IMR-90 (cell line): ENCODE measurements at regions not wholly inside any gene's neighbourhood (a gene's known extent, or its start where the extent isn't known, plus 50 kb on each side); places are given as distances from the start of the nearest gene placed in this dataset.

Source experiments
- ATAC-seq: fragments of 200-7000 bp; cut with Tn5 transposase; 2 replicates; pipeline ENCODE4 v1.9.1; 2020; ENCODE audit warnings: low read depth, mild to moderate bottlenecking, moderate library complexity
- BruUV-seq: library from RNA; stranded (reverse); fragments of 400-500 nt; replicated peaks from 2 replicates; lab custom pipeline; 2021; lab: Mats Ljungman, UMichigan
- CTCF ChIA-PET: fragments of 300-600 bp; formaldehyde crosslinking; extraction: SDS; loops from one replicate; lab custom pipeline; 2021; ENCODE audit warnings: antibody characterized with exemption; lab: Yijun Ruan, JAX
- POLR2A ChIA-PET: fragments of 300-600 bp; sonication (Branson Sonifier 250); formaldehyde crosslinking; loops from one replicate; lab custom pipeline; 2022; ENCODE audit warnings: antibody characterized with exemption; ENCODE audit not compliant: unreplicated experiment; lab: Charles Lee
- DNase-seq: peaks from one replicate; pipeline ENCODE4 v3.0.0; 2013
- H2AFZ ChIP-seq: replicated peaks from 2 replicates; pipeline ENCODE3; 2013; ENCODE audit warnings: low read length, mild to moderate bottlenecking; ENCODE audit not compliant: poor library complexity
- H2AK5ac ChIP-seq: 2 replicates; pipeline ENCODE4 v1.6.1; 2013; ENCODE audit warnings: low read depth, low read length, inconsistent platforms
- H2AK9ac ChIP-seq: replicated peaks from 2 replicates; pipeline ENCODE3; 2013; ENCODE audit warnings: mild to moderate bottlenecking, low read depth, low read length, moderate library complexity; ENCODE audit not compliant: poor library complexity
- H2BK120ac ChIP-seq: 2 replicates; pipeline ENCODE4 v1.6.1; 2013; ENCODE audit warnings: low read depth, low read length, inconsistent platforms
- H2BK15ac ChIP-seq: 3 replicates; pipeline ENCODE4 v1.6.1; 2013; ENCODE audit warnings: low read depth, low read length, inconsistent platforms
- H2BK20ac ChIP-seq: 2 replicates; pipeline ENCODE4 v1.6.1; 2013; ENCODE audit warnings: low read depth, mild to moderate bottlenecking, inconsistent platforms, low read length, moderate library complexity
- H2BK5ac ChIP-seq: 2 replicates; pipeline ENCODE4 v1.6.1; 2013; ENCODE audit warnings: mild to moderate bottlenecking, low read depth, low read length, inconsistent platforms; ENCODE audit not compliant: poor library complexity, severe bottlenecking
- H3K14ac ChIP-seq: replicated peaks from 2 replicates; pipeline ENCODE4 v1.6.1; 2013; ENCODE audit warnings: low read depth, low read length, inconsistent platforms
- H3K18ac ChIP-seq: 2 replicates; pipeline ENCODE4 v1.6.1; 2013; ENCODE audit warnings: low read depth, low read length, control low read depth
- H3K23ac ChIP-seq: 2 replicates; pipeline ENCODE4 v1.6.1; 2013; ENCODE audit warnings: low read depth, low read length, inconsistent platforms
- H3K27ac ChIP-seq: 2 replicates; pipeline ENCODE4 v1.5.1; 2013; ENCODE audit warnings: mild to moderate bottlenecking, control low read depth, low read length; ENCODE audit not compliant: insufficient read depth
- H3K27me3 ChIP-seq: 2 replicates; pipeline ENCODE4 v1.6.1; 2013; ENCODE audit warnings: low read length; ENCODE audit not compliant: control insufficient read depth, insufficient read depth
- H3K36me3 ChIP-seq: 2 replicates; pipeline ENCODE4 v1.6.1; 2013; ENCODE audit warnings: low read length, mixed read lengths; ENCODE audit not compliant: control insufficient read depth, insufficient read depth
- H3K4ac ChIP-seq: 2 replicates; pipeline ENCODE4 v1.6.1; 2013; ENCODE audit warnings: low read depth, low read length, inconsistent platforms
- H3K4me1 ChIP-seq: 2 replicates; pipeline ENCODE4 v1.6.1; 2013; ENCODE audit warnings: low read length, mixed read lengths; ENCODE audit not compliant: control insufficient read depth, insufficient read depth
- H3K4me2 ChIP-seq: 2 replicates; pipeline ENCODE4 v1.6.1; 2013; ENCODE audit warnings: low read depth, mild to moderate bottlenecking, control low read depth, low read length, moderate library complexity
- H3K4me3 ChIP-seq: 2 replicates; pipeline ENCODE4 v1.5.1; 2013; ENCODE audit warnings: low read depth, mild to moderate bottlenecking, control low read depth, low read length, moderate library complexity; ENCODE audit not compliant: insufficient read depth
- H3K56ac ChIP-seq: 2 replicates; pipeline ENCODE4 v1.6.1; 2013; ENCODE audit warnings: low read length, inconsistent platforms; ENCODE audit not compliant: insufficient read depth; ENCODE audit errors: extremely low read depth
- H3K79me1 ChIP-seq, 2 experiments: 2 replicates each; pipeline ENCODE4 v1.6.1; 2013; ENCODE audit warnings: low read length in 2 of 2, inconsistent platforms in 1 of 2, low read depth in 1 of 2
- H3K9ac ChIP-seq: 2 replicates; pipeline ENCODE4 v1.6.1; 2013; ENCODE audit warnings: low read depth, low read length, control low read depth
- H3K9me1 ChIP-seq: 2 replicates; pipeline ENCODE4 v1.6.1; 2013; ENCODE audit warnings: low read length, inconsistent platforms; ENCODE audit not compliant: insufficient read depth
- H3K9me3 ChIP-seq: 2 replicates; pipeline ENCODE4 v1.6.1; 2013; ENCODE audit warnings: low read length; ENCODE audit not compliant: control insufficient read depth, insufficient read depth
- H4K20me1 ChIP-seq: 2 replicates; pipeline ENCODE4 v1.6.1; 2013; ENCODE audit warnings: low read length, inconsistent platforms; ENCODE audit not compliant: insufficient read depth
- H4K5ac ChIP-seq: 2 replicates; pipeline ENCODE4 v1.6.1; 2013; ENCODE audit warnings: mild to moderate bottlenecking, low read depth, low read length, control low read depth
- H4K8ac ChIP-seq, 2 experiments: 2 replicates each; pipeline ENCODE4 v1.6.1; 2013; ENCODE audit warnings: low read depth in 2 of 2, low read length in 2 of 2, control low read depth in 1 of 2, inconsistent platforms in 1 of 2
- H4K91ac ChIP-seq: 2 replicates; pipeline ENCODE4 v1.6.1; 2013; ENCODE audit warnings: low read depth, low read length, inconsistent platforms; ENCODE audit not compliant: insufficient read depth
- CEBPB ChIP-seq: IDR thresholded peaks from 2 replicates; pipeline ENCODE4 v1.6.1; 2012; ENCODE audit warnings: low read depth, low read length, improper control_type of control experiment
- CTCF ChIP-seq: conservative IDR thresholded peaks from 2 replicates; pipeline ENCODE4 v1.5.1; 2012; ENCODE audit warnings: mild to moderate bottlenecking, low read depth, low read length, improper control_type of control experiment
- FOS ChIP-seq: fragments of 150-350 bp; IDR thresholded peaks from 2 replicates; pipeline ENCODE4 v1.6.1; 2016; ENCODE audit warnings: low read depth, low read length
- MXI1 ChIP-seq: IDR thresholded peaks from 2 replicates; pipeline ENCODE4 v1.6.1; 2012; ENCODE audit warnings: low read depth, mild to moderate bottlenecking, low read length, moderate library complexity, borderline replicate concordance
- NFE2L2 ChIP-seq: fragments of 150-350 bp; IDR thresholded peaks from 2 replicates; pipeline ENCODE4 v1.6.1; 2016; ENCODE audit warnings: low read depth, mild to moderate bottlenecking, low read length
- POLR2A ChIP-seq: IDR thresholded peaks from 2 replicates; pipeline ENCODE4 v1.6.1; 2012; ENCODE audit warnings: mild to moderate bottlenecking, low read depth, low read length
- RCOR1 ChIP-seq: IDR thresholded peaks from 2 replicates; pipeline ENCODE4 v1.6.1; 2012; ENCODE audit warnings: mild to moderate bottlenecking, low read length, improper control_type of control experiment; ENCODE audit not compliant: insufficient replicate concordance
- RFX5 ChIP-seq: IDR thresholded peaks from 2 replicates; pipeline ENCODE4 v1.8.0; 2012; ENCODE audit warnings: low read depth, mild to moderate bottlenecking, low read length, moderate library complexity
- WGBS, 2 experiments: methylation state at CpG; one replicate each; pipeline versions ENCODE4 v1.1.5 to v1.1.7; 2013; ENCODE audit warnings: missing lambda C conversion rate in 2 of 2; ENCODE audit not compliant: insufficient read length in 1 of 2; ENCODE audit errors: extremely low coverage in 2 of 2; 5-methylcytosine and 5-hydroxymethylcytosine counted together
- dilution Hi-C: fragments of 300-500 bp; cut with HindIII; formaldehyde crosslinking; loops from one replicate; pipeline ENCODE4 v1.14.3; 2018; ENCODE audit warnings: low sequenced_read_pairs; ENCODE audit not compliant: unreplicated experiment
- in situ Hi-C: fragments of 300-500 bp; cut with MboI; formaldehyde crosslinking; loops from 3 replicates; pipeline ENCODE4 v1.14.3; 2019; ENCODE audit warnings: low sequenced_read_pairs, inconsistent platforms, mixed read lengths
- intact Hi-C: fragments of 100-400 bp; cut with micrococcal nuclease; formaldehyde crosslinking; loops from 2 replicates; pipeline ENCODE4 v1.10.0; 2022

DNA sequence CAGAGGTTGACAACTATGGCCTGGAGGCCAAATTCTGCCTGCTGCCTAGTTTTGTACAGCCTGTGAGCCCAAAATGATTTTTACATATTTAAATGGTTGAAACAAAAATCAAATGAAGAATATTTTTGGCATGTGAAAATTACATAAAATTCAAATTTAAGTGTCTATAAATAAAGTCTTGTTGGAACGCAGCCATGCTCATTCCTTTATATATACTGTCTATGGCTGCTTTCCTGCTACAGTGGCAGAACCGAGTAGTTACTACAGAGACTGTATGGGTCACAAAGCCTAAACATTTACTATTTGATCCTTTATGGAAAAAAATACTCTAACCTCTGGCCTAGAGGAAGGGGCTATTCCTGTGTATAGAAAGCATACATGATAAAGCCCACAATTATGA lies 290.4 kb downstream of the GLUD2 start:
- TF ChIP-seq MXI1 (no peak), CTCF (no peak), CEBPB (no peak), NFE2L2 (no peak), RFX5 (no peak), POLR2A (no peak), RCOR1 (no peak), FOS (no peak)
- no peak overlapping the region for H2AK9ac ChIP-seq
- H3K9ac ChIP-seq = no peak overlapping the region
- intact Hi-C loops (no loop called here), dilution Hi-C loops (no loop called here), in situ Hi-C loops (no loop called here)
- no peak overlapping the region for H2BK120ac ChIP-seq
- H3K27ac ChIP-seq = no peak overlapping the region
- H3K9me3 ChIP-seq = no peaks in the 10 kb centered on the region
- H3K79me1 ChIP-seq = no peaks in the 10 kb centered on the region
- ChIA-PET CTCF (no interaction called here), POLR2A (no interaction called here)
- H4K20me1 ChIP-seq = no peaks in the 10 kb centered on the region
- H4K91ac ChIP-seq = no peak overlapping the region
- H3K18ac ChIP-seq = no peak overlapping the region
- WGBS, 2 experiments = no CpG with 5 or more reads among the region's 2 CpGs
- no peak overlapping the region for H2BK5ac ChIP-seq
- H2AFZ ChIP-seq = no peak overlapping the region
- no peak overlapping the region for H3K56ac ChIP-seq
- no peak for DNase-seq
- H3K14ac ChIP-seq = no peak overlapping the region
- BruUV-seq = no TSS peak
- H3K9me1 ChIP-seq = no peaks in the 10 kb centered on the region
- no peaks in the 10 kb centered on the region for H3K36me3 ChIP-seq
- no peak for ATAC-seq
- no peak overlapping the region for H4K5ac ChIP-seq
- H4K8ac ChIP-seq = no peak overlapping the region
- no peak overlapping the region for H2AK5ac ChIP-seq
- H3K4me2 ChIP-seq = no peak overlapping the region
- H3K27me3 ChIP-seq = no peaks in the 10 kb centered on the region
- H3K4me3 ChIP-seq = no peak overlapping the region
- H3K4ac ChIP-seq = no peak overlapping the region
- H3K4me1 ChIP-seq = no peaks in the 10 kb centered on the region
- H3K23ac ChIP-seq = no peak overlapping the region
- no peak overlapping the region for H2BK15ac ChIP-seq
- H2BK20ac ChIP-seq = no peak overlapping the region
